Mucosa of gallbladder (tissue), 1 donor: ENCODE measurements at regions not wholly inside any gene's neighbourhood (a gene's known extent, or its start where the extent isn't known, plus 50 kb on each side); places are given as distances from the start of the nearest gene placed in this dataset.

ENCODE experiments used
- DNase-seq: peaks from one replicate; pipeline ENCODE4 v3.0.0-alpha.2; 2020; ENCODE audit warnings: low spot score
- donor health status: DM: no; HTN: no; CAD: no.

DNA sequence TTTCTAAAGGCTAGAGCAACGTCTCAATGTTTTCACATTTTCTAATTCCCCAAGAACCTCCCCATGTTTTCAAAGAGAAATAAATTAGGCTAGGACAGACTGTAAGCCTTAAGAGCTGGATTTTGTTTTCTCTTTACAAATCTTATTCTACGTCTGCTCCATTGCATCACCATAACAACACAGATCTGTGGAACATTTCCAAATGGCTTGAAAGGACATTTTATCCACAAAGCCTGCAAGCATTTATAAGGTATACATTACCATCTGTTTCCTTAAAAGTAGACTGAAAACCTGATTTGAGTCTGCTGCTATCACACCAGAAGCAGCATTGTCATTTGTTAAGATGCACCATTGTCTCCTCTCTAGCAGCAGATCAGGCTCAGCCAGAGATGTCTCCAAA lies 115.3 kb upstream of the PLEKHA5 start:
- no peak for DNase-seq

DNA sequence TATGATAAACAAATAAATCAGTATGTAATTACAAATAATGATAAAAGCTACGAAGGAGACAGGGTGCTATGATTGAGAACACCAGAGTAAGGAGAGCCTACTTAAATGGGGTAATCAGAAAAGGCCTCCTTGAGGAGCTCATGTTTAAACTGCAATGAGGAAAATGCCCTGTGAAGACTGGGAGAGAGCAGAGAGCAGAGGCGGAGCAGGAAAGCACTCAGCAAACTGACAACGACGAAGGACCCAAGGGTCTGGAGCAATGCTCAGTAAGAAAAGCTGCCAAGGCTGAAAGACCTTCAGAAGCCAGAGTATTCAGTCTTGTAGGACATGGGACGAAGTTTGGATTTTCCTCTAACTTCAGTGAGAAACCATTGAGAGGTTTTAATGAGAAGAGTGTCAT lies 114.2 kb upstream of the PLEKHA5 start:
- DNase-seq = no peak

DNA sequence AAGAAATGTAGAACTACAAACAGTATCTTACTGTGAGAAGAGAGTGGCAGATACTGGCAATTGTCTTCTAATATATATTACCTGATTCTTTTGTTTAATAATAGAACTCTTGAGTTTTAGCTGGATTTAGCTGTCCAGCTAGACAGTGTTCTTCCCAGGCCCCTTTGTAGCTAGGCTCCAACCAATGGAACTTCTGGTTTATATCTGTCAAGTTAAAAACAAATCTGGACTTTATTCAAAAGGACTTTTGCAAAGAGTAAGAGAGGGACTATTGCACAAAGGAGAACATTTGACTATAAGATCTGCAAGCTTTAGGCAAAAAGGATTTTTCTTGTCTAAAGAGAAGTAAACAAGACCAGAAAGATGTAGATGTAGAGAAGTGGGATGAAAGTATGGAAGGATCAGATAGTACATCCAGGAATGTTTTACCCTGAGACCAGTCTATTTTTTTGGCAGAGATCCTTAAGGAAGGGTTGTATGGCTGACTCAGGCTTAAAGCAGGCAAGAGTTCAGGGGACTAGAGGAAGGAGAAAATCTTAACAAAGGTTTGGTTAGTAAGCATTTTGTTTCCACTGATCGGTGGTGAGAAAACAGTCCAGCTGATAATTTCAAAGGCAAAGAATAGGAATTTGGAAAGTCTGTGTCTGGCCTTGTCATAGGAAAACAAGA lies 111.1 kb upstream of the PLEKHA5 start:
- DNase-seq = no peak

GRCh38 chr12:19021240-19021639 lies 108.3 kb upstream of the PLEKHA5 start:
- DNase-seq = no peak

DNA sequence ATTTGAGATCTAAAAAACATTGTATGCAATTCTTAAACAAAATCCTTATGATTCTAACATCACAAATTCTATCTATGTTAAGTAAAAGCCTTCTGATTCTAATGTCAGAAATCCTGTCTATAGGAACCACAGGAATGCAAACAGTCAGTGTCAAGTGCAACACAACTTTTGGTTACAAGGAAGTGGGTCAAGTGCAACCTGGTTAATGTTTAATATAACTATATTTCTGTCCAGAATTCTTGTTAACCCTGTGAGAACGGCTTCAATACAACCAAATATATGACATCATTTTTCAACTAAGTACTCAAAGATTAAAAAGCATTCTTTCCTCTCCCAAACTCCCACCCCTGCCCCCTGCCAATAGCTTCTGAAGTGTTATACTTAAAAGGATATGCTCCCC lies 107.9 kb upstream of the PLEKHA5 start:
- DNase-seq = no peak

DNA sequence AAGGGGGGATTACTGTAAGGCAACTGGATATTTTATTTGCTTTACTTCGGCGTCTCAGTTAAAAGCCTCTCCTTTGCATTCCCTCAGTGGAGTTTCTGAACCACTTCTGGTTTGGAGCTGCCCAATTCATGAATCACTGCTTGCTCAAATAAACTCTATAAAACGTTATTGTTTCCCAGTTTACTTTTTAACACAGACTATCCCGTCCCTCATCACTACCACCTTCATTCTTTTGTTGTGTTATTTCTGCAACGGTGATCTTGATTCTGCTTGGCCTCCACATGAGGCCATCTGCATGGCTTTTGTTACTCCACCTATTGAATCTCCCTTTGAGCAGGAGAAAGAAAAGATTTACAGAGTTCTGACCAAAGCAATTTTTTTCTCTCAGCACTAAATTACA lies 104.0 kb upstream of the PLEKHA5 start:
- no peak for DNase-seq

GRCh38 chr12:19026034-19026433 lies 103.5 kb upstream of the PLEKHA5 start:
- DNase-seq = no peak

- DNase-seq = no peak
Measured at GRCh38 chr12:19026614-19027488, 102.7 kb upstream of the PLEKHA5 start.

DNA sequence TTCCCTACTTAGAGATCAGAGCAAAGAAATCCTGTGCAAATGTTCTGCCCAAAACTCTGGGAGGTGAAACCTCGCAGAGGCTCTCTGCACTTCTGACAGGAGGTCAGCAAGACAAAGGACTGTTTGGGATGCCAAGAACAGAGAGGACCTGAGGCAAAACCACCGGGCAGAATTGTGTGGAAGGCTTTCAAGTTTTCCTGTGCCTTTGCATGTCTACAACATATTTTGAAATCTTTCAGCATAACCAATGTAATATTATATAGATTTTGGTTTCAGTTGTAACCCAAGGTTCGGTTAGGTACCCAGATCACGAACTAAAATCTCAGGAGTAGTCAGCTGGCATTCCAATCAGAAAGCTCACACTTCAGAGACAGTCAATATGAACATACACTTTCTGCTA lies 99.4 kb upstream of the PLEKHA5 start:
- no peak for DNase-seq

DNA sequence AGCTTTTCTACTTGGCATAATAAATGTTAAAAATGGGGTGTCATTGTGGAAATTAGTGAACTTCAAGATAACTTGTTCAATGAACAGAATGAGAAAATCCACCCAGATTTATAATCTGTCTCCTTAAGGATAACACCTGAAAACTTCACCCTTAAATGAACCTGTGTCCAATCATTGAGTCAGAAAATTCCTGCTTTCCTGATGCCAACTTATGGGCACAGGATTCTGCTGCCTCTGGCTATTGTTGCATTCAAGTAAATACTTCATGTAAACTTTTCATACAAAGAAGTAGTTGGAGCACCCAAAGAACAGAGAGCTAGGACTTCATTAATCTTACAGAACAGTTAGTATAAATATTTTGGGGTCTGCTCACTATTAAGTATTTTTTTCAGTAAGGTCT lies 98.9 kb upstream of the PLEKHA5 start:
- DNase-seq = no peak

GRCh38 chr12:19031032-19031431 lies 98.5 kb upstream of the PLEKHA5 start:
- DNase-seq = no peak

GRCh38 chr12:19032826-19033225 lies 96.7 kb upstream of the PLEKHA5 start:
- DNase-seq = no peak

- no peak for DNase-seq
Measured at GRCh38 chr12:19033244-19033643, 96.3 kb upstream of the PLEKHA5 start.

- DNase-seq = no peak
Measured at GRCh38 chr12:19034937-19035336, 94.6 kb upstream of the PLEKHA5 start.

GRCh38 chr12:19035536-19035935 lies 94.0 kb upstream of the PLEKHA5 start:
- no peak for DNase-seq

- DNase-seq = no peak
Measured at GRCh38 chr12:19036673-19037357, 92.7 kb upstream of the PLEKHA5 start.

- no peak for DNase-seq
Measured at GRCh38 chr12:19038209-19038608, 91.3 kb upstream of the PLEKHA5 start.

- no peak for DNase-seq
Measured at GRCh38 chr12:19039515-19039914, 90.0 kb upstream of the PLEKHA5 start.

DNA sequence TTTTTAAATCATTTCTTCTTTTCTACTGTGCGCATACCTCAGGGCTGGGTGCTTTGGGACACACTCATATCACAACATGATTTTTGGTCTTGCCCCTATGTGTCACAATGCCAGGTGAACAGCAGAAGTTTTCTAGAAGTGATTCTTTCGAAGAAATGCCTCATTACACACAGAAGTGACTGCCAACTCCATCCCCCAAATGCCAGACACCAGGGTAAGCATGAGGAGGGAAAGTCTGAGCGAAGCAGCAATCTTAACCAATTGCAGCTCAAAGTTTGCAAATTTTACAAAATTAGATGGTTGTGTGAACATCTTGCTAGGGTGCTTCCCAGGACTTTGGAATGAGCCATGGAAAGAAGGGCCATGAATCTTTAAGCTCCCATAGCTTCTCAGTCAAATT lies 87.3 kb upstream of the PLEKHA5 start:
- DNase-seq = no peak

DNA sequence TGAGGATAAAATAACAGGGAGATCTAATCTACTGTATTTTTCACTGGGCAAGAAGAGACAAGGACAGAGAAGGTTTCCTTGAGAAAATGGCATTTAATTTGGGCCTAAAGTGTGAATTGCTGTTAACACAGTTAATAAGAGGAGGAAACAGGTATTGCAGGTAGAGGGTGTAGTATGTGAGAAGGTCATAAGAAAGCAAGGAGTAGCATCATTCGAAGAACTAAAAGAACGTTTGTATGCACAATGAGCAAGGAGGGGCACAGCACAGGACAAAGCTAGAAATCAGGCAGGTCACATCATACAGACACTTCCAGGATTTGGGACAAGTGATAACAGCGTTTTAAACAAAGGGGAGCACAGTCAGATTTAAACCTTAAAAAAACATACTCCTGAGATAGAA lies 85.1 kb upstream of the PLEKHA5 start:
- no peak for DNase-seq

- DNase-seq = no peak
Measured at GRCh38 chr12:19044891-19045290, 84.6 kb upstream of the PLEKHA5 start.

GRCh38 chr12:19045426-19045825 lies 84.1 kb upstream of the PLEKHA5 start:
- DNase-seq = no peak

- no peak for DNase-seq
Measured at GRCh38 chr12:19048943-19049342, 80.6 kb upstream of the PLEKHA5 start.
